ENCODE measurements at regions not wholly inside any gene's neighbourhood (a gene's known extent, or its start where the extent isn't known, plus 50 kb on each side); places are given as distances from the start of the nearest gene placed in this dataset.

- no peak for TF ChIP-seq CTCF (IDR thresholded peaks at IDR 0.05; ENCODE audit: low read depth, low read length)
- no peak overlapping the region for H3K4me3 ChIP-seq (ENCODE audit: low read depth, low read length)
Measured at GRCh38 chr16:5730783-5731182, 633.2 kb upstream of the EEF2KMT start.

- H3K4me3 ChIP-seq (ENCODE audit: low read depth, low read length), result no peak overlapping the region
- no peak for TF ChIP-seq CTCF (IDR thresholded peaks at IDR 0.05; ENCODE audit: low read depth, low read length)
Measured at GRCh38 chr16:5722116-5722619, 624.6 kb upstream of the EEF2KMT start.

GRCh38 chr16:5715155-5715554, 617.6 kb upstream of the EEF2KMT start:
- no peak for TF ChIP-seq CTCF (IDR thresholded peaks at IDR 0.05; ENCODE audit: low read depth, low read length)
- no peak overlapping the region for H3K4me3 ChIP-seq (ENCODE audit: low read depth, low read length)

GRCh38 chr16:5709889-5710288, 612.3 kb upstream of the EEF2KMT start:
- H3K4me3 ChIP-seq (ENCODE audit: low read depth, low read length), result no peak overlapping the region
- no peak for TF ChIP-seq CTCF (IDR thresholded peaks at IDR 0.05; ENCODE audit: low read depth, low read length)

- no peak overlapping the region for H3K4me3 ChIP-seq (ENCODE audit: low read depth, low read length)
Measured at GRCh38 chr16:5706211-5706610, 608.6 kb upstream of the EEF2KMT start.

GRCh38 chr16:5704271-5704670, 606.7 kb upstream of the EEF2KMT start:
- no peak overlapping the region for H3K4me3 ChIP-seq (ENCODE audit: low read depth, low read length)
- TF ChIP-seq CTCF (IDR thresholded peaks at IDR 0.05; ENCODE audit: low read depth, low read length), result no peak

More at GRCh38 chr16:5706211-5706610, 608.6 kb upstream of the EEF2KMT start:
- TF ChIP-seq CTCF (IDR thresholded peaks at IDR 0.05; ENCODE audit: low read depth, low read length), result no peak

GRCh38 chr16:5693426-5693825, 595.8 kb upstream of the EEF2KMT start:
- TF ChIP-seq CTCF (IDR thresholded peaks at IDR 0.05; ENCODE audit: low read depth, low read length), result no peak
- no peak overlapping the region for H3K4me3 ChIP-seq (ENCODE audit: low read depth, low read length)

Measured in WI38 (cell line).